ENCODE measurements at regions not wholly inside any gene's neighbourhood (a gene's known extent, or its start where the extent isn't known, plus 50 kb on each side); places are given as distances from the start of the nearest gene placed in this dataset.
A peak's percentile ranks its signal among the peaks of the same experiment; 100 is the strongest.

DNA sequence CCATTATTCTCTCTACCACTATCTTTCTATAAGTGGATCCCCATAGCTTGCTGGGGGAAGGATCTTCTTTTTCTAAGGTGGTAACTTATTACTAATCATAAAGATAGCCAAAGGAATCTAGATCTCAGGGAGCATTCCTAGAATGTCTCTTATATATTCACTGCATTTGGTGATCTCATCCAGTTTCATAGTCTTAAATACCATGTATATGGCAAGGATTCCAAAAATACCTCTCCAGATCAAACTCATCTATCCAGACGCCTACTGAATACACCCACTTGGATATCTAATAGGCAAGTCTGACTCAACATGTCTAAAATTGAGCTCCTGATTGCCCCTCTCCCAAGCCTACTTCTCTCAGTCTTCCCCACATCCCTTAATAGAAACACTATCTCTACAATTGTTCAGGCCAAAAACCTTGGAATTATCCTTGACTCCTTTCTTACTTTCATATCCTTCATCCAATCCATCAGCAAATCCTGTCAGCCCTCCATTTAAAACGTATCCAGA lies 264.4 kb downstream of the HACE1 start:
- DNase-seq (no peak), ATAC-seq (no peak)
- WGBS (ENCODE audit: insufficient coverage, low coverage, low lambda C conversion rate, missing lambda C conversion rate): 36% methylated on average over 2 of the region's 2 CpGs
- no peaks in the 10 kb centered on the region for H3K36me3 ChIP-seq
- no peak overlapping the region for H3K4me3 ChIP-seq
- H3K27me3 ChIP-seq: no peaks in the 10 kb centered on the region
- no peaks in the 10 kb centered on the region for H3K9me3 ChIP-seq
- intact Hi-C loops (cut with DNase I): no loop called here
- no peaks in the 10 kb centered on the region for H3K4me1 ChIP-seq
- H3K27ac ChIP-seq: no peak overlapping the region
- no peak for TF ChIP-seq POLR2A (IDR thresholded peaks at IDR 0.05)
- TF ChIP-seq, protein P1, sequence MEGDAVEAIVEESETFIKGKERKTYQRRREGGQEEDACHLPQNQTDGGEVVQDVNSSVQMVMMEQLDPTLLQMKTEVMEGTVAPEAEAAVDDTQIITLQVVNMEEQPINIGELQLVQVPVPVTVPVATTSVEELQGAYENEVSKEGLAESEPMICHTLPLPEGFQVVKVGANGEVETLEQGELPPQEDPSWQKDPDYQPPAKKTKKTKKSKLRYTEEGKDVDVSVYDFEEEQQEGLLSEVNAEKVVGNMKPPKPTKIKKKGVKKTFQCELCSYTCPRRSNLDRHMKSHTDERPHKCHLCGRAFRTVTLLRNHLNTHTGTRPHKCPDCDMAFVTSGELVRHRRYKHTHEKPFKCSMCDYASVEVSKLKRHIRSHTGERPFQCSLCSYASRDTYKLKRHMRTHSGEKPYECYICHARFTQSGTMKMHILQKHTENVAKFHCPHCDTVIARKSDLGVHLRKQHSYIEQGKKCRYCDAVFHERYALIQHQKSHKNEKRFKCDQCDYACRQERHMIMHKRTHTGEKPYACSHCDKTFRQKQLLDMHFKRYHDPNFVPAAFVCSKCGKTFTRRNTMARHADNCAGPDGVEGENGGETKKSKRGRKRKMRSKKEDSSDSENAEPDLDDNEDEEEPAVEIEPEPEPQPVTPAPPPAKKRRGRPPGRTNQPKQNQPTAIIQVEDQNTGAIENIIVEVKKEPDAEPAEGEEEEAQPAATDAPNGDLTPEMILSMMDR (IDR thresholded peaks at IDR 0.05): no peak

DNA sequence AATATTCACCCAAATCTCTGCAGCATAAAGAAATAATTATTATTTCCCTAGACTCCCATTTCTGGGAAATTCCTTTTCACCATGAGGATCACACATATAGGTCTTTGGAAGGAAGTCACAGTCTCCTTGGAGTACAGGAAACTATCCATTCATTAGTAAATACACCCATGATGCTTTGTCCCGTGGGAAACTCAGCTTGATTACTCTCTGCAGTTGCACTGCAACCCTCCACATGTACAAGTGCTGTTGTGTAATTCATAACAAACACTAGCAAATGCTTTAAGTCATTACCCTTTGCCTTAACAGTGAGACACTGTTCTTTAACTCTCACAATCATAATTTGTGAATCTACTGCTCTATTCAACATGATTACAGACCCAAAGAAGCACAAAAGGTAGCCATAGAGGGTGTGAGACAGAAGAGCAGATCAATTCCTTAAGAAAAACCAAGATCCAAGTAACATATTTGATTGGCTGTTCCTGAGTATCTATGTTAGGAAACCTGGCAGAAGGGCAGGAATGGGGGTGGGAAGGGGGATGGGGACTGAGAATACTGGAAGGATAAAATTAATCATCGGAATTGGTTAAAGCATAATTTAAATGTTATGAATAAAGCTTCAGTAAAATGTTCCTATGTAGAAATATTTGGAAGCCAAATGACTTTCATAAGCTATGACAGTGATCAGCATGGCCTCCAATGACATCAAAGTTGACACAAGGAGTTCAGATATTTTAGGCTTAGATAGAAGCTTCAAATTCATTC lies 268.0 kb downstream of the HACE1 start:
- no peaks in the 10 kb centered on the region for H3K27me3 ChIP-seq
- DNase-seq (no peak), ATAC-seq (peak in 1 of 4 donors; percentile 68)
- no peaks in the 10 kb centered on the region for H3K4me1 ChIP-seq
- no peak overlapping the region for H3K27ac ChIP-seq
- TF ChIP-seq, protein P1 (IDR thresholded peaks at IDR 0.05): no peak
- no peak for TF ChIP-seq POLR2A (IDR thresholded peaks at IDR 0.05)
- no peaks in the 10 kb centered on the region for H3K9me3 ChIP-seq
- WGBS (ENCODE audit: insufficient coverage, low coverage, low lambda C conversion rate, missing lambda C conversion rate): 20% methylated on average over 2 of the region's 2 CpGs
- intact Hi-C loops (cut with DNase I): no loop called here
- no peak overlapping the region for H3K4me3 ChIP-seq
- H3K36me3 ChIP-seq: no peaks in the 10 kb centered on the region

DNA sequence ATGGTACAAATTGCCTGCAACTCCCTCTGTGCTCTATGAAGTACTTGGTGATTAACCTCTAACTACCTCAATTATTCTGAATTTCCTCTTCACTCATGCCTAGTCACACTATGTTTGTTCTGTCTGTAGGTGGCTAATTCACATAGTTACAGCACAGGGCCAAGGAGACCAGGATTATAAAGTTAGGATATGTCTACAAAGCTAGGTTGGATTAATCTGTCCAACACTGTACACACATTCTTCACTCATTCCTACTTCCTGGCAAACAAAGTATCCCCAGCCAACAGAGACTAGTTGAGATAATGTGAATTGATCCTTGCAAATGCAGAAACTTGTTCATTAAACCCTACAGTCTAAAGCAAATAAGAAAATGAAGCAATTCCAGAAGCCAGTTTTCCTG lies 269.8 kb downstream of the HACE1 start:
- H3K4me1 ChIP-seq: no peaks in the 10 kb centered on the region
- no peaks in the 10 kb centered on the region for H3K9me3 ChIP-seq
- no peak overlapping the region for H3K4me3 ChIP-seq
- no peaks in the 10 kb centered on the region for H3K27me3 ChIP-seq
- TF ChIP-seq, protein P1 (IDR thresholded peaks at IDR 0.05): no peak
- no peak for TF ChIP-seq POLR2A (IDR thresholded peaks at IDR 0.05)
- H3K36me3 ChIP-seq: no peaks in the 10 kb centered on the region
- no peak overlapping the region for H3K27ac ChIP-seq
- ATAC-seq (peak in 1 of 4 donors; percentile 92), DNase-seq (no peak)
- intact Hi-C loops (cut with DNase I): no loop called here

DNA sequence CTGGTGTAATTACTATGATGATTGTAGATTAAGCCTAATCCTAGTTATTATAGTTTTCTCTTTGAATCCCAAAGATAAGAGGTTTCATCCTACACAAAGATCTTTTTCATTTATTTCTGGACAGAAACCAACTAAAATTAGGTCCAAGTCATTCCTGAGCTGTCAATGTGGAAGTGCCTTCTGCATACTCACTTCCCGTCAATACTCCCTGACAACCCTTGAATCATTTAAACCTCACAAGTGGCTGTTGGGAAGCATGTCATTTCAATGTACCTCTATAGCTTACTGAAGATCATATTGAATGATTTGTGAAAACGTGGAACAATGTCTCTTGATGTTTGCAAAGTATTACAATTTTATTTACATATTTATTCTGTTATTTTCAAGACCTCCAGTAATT lies 274.1 kb downstream of the HACE1 start:
- Histone ChIP-seq H3K4me3 (no peak overlapping the region), H3K36me3 (no peaks in the 10 kb centered on the region), H3K27ac (no peak overlapping the region), H3K4me1 (no peaks in the 10 kb centered on the region), H3K27me3 (no peaks in the 10 kb centered on the region), H3K9me3 (no peaks in the 10 kb centered on the region)
- ATAC-seq (no peak), DNase-seq (no peak)
- WGBS (ENCODE audit: insufficient coverage, low coverage, low lambda C conversion rate, missing lambda C conversion rate): 27% methylated on average over 2 of the region's 2 CpGs
- intact Hi-C loops (cut with DNase I): no loop called here
- TF ChIP-seq, protein P1 (IDR thresholded peaks at IDR 0.05): no peak
- no peak for TF ChIP-seq POLR2A (IDR thresholded peaks at IDR 0.05)
